HG03457 (cell line): ENCODE measurements at regions not wholly inside any gene's neighbourhood (a gene's known extent, or its start where the extent isn't known, plus 50 kb on each side); places are given as distances from the start of the nearest gene placed in this dataset.
"Not testable (repeated sequence)": the region's sequence is repeated elsewhere in the genome, so short reads cannot be mapped to it uniquely, and the experiment has no call there.

ENCODE experiments used
- ATAC-seq: cut with Tn5 transposase; IDR thresholded peaks from one replicate; pipeline ENCODE4 v1.9.1; 2021; ENCODE audit warnings: moderate number of reproducible peaks; ENCODE audit not compliant: unreplicated experiment

GRCh38 chr7:27032839-27033238 lies 63.0 kb downstream of the HOXA1 start:
- no peak for ATAC-seq

DNA sequence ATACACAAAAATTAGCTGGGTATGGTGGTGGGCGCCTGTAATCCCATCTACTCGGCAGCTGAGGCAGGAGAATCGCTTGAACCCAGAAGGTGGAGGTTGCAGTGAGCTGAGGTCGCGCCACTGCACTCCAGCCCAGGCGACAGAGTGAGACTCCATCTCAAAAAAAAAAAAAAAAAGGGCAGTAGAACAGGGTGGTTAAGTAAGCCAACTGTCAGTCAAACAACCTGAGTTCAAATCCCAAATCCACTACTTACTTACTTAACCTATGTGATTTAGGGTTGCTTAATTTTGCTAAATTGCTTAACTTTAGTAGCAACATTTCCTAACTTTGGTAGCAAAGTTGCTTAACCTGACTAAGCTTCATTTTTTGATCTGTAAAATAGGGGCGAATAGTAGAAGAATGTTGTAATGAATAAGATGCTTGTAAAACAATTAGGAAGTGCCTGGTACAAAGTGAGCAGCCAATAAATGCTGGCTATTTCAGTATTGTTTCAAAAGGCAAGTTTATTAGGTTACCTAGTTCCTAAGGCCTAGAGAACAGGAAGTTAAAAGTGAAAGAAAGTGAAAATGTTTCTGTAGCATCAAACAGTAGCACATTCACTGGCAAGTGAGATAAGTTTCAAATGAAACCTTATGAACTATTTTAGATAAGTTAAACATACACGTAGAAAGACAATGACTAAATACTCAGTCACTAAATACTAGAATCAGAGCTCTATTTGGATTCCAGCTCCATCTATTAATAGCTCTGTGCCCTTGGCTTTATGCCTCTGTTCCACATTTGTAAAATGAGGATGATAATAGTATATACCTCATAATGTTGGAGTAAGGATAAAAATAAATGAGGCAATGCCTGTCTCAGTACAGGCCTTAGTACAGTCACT lies 64.3 kb downstream of the HOXA1 start:
- ATAC-seq: no peak

DNA sequence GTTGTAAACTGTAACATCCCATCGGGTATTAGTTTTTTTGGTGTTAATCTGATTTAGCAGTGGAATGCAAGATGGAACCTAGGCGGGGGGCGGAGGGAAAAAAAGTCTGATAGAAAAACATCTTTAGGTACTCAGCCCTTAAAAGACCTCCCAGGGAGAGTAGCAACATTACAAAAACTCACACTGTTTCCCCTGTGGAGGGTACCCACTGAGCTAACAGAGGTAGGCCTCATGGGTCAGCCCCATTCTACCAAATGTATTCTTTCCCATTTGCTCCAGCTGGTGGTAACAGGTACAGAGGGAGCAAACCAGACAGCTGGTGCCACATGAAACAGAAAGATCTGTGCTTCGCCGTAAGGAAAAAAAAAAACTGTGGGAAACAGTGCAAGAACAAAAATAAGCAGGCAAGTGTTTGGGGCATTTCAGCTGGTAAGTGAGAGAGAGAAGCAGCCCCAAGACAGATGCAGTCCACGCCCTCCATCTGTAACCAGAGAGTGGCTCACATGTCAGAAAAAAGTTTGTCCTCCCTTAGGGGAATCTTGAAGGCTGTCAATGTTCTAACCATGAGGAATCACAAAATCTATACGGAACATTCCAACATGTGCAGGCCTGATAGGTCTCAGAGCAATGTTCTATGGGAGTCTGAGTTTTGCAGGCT lies 65.3 kb downstream of the HOXA1 start:
- no peak for ATAC-seq

DNA sequence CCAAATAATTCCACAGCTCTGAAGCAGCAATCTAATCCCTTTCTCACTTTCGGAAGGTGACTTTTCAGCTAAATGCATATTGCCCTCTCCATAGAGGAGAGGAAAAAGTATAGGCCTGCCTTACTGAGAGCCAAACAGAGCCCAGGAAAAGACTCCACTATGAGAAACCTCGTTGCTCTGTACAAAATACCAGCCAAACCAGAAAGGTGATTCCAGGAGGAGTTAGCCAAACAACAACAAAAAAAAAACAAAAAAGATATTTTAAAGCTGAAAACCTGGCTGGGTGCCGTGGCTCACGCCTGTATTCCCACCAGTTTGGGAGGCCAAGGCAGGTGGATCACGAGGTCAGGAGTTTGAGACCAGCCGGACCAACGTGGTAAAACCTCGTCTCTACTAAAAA lies 70.5 kb downstream of the HOXA1 start:
- no peak for ATAC-seq

- no peak for ATAC-seq
Observed at GRCh38 chr7:27010068-27010467, 85.7 kb downstream of the HOXA1 start.

GRCh38 chr7:27000496-27000895 lies 95.3 kb downstream of the HOXA1 start:
- ATAC-seq: no peak

DNA sequence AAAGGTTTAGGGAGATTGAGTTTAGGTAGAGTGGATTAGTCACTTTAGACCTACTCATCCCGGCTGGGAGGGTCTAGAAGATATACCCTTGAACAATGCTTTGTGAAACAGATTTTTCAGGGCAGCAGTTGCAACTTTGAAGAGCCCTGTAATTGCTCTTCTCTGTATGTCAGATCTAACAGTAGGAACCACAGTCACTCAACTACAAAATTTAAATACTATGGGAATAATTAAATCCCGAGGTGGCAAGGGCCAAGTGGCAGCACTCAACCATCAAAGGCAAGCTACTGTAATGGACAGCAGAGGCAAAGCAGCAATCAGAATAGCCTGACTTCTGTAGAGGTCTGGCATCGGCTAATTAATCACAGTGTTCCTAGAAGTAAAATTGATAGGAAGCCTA lies 97.5 kb downstream of the HOXA1 start:
- ATAC-seq: not testable (repeated sequence)

- ATAC-seq: no peak
Observed at GRCh38 chr7:26995666-26996065, 100.1 kb downstream of the HOXA1 start.

DNA sequence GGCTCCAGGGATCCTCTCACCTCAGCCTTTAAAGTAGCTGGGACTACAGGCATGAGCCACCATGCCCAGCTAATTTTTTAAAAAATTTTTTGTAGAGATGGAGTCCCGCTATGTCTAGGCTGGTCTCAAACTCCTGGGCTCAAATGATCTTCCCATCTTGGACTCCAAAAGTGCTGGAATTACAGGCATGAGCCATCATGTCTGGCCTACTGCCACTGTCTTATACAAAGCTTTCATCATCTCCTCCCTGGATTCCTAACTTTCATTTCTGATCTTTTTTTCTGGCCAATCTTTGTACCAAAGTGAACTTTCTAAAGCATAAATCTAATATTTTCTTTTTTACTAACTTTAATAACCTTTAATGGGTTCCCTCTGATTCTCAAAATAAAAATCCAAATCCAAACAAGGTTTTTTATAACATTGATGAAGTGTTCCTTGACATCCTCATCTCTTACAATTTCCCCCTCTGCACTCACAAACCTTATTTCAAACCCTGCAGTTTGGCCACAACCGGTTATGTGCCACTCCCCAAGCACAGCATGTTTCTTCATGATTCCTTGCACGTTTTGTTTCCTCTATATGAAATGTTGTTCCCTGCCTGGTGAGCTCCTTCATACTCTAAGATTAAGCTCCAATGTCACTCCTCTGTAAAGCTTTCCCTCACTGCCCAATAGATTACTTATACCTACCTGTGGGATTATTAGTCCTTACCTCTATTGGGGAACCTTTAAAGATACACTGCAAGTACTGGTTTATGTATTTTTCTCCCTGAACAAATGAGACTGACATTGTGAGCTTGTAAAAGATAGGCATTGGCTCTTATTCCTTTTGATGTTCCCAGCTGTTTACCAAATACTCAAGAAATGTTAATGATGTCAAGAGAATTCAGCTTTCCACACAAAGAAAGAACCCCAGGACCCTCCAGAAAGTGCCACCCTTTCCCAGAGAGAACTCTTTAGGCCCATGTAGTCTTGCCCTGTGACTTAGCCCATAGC lies 101.7 kb downstream of the HOXA1 start:
- ATAC-seq: no peak

DNA sequence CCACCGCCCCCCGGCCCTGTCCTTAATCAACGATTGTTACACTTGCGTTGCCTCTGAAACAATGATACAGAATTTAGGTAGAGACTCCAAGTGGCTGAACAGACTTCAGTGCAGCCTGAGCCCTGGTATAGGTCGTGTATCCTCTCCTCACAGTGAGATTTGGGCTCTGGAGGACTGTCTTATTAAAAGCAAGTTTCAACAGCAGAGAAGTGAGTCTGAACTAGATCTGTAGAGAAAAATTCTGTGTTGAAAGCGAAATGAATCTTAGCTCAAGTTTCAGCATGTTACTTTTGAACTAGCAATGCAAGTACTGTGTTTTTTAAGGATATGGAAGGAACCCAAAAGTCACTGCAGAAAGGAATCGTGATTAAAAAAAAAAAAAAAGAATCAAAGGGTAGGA lies 103.1 kb downstream of the HOXA1 start:
- no peak for ATAC-seq

DNA sequence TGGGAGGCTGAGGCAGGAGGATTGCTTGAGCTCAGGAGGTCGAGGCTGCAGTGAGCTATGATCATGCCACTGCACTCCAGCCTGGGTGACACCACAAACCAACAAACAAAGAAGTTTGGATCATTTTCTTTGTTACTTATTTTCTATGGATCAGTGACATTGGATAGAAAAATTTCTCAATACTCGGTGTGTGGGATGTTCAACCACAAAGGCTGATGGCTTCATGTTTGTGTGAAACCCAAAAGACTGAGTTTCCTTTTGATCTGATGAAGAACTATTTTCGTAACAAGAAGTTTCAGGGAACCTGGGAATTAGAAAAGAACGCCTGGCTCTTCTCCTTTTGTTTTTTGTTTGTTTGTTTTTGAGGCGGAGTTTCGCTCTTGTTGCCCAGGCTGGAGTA lies 104.0 kb downstream of the HOXA1 start:
- no peak for ATAC-seq

- ATAC-seq: no peak
Observed at GRCh38 chr7:26989897-26990670, 105.7 kb downstream of the HOXA1 start.

DNA sequence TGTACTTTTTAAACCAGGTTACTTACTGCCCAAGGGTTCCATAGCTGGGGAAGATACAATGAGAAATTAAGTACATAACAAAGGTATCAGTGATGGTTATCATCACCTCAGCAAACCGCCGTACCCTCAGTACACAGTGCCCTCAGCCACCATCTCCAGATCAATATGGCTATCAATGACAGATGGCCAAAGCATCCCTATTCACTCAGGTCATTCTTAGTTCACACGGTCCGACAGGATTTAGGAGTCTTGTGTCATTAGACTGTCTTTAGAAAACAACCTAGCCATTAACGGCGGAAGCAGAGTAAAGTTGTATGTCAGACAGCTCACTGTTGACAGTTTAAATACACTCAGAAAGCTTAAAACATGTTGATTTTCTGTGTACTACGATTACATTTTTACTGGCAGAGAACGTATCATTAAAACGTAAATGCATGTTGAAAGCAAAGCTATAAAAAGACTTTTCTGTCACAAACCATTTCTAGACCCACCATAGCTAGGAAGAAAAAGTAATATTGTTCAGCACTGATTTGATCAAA lies 106.9 kb downstream of the HOXA1 start:
- no peak for ATAC-seq

DNA sequence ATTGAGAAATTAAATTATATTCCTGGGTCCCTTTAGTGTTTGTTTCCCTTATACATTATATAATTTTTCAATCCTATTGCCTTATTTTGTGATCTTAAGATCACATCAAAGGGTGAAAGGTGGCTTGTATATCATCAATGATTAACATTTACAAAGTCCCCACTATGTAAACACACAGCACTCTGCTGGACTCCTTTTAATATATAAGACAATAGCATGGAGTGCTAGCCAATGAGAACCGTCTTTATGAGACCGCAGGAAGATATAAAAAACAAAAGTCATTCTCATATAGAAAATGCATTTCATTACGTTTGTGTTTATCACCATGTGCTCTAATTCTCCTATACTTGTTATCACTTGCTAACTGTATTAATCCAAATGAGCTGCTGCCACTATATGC lies 108.5 kb downstream of the HOXA1 start:
- no peak for ATAC-seq

- no peak for ATAC-seq
Observed at GRCh38 chr7:26978146-26978545, 113.8 kb upstream of the SKAP2 start.

DNA sequence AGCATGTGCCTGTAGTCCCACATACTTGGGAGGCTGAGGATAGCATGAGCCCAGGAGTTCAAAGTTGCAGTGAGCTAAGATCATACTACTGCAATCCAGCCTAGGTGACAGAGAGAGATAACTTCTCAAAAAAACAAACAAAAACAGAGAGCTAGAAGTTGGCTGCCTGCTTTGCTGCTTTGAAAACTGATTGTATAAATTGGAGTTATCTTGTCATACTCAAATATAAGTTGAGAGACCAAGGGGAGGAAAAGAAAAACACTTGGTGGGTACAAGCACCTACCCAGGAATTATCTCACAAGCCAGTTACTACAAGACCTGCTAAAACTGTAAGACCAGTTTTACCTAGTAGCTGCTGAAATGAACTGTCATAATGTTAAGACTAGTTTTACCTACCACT lies 112.5 kb upstream of the SKAP2 start:
- no peak for ATAC-seq

- ATAC-seq: not testable (repeated sequence)
Observed at GRCh38 chr7:26971924-26972323, 107.5 kb upstream of the SKAP2 start.

DNA sequence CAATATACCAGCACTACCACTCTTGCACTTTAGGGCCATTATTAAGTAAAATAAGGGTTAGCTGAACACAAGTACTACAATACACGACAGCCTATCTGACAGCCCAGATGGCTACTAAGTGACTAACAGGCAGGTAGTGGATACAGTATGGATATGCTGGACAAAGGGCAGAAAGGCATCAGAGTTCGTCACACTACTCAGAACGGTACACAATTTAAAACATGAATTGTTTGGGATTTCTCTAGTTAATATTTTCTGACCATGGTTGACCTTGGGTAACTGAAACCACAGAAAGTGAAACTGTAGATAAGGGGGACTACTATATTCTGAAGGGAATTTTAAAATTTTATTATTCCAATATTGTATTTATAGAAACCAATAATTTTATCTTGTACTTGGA lies 101.3 kb upstream of the SKAP2 start:
- ATAC-seq: no peak

GRCh38 chr7:26964156-26964808 lies 99.9 kb upstream of the SKAP2 start:
- no peak for ATAC-seq

GRCh38 chr7:26959290-26959689 lies 94.9 kb upstream of the SKAP2 start:
- no peak for ATAC-seq
